NCI-H1417 (cell line): ENCODE measurements at regions not wholly inside any gene's neighbourhood (a gene's known extent, or its start where the extent isn't known, plus 50 kb on each side); places are given as distances from the start of the nearest gene placed in this dataset.

ENCODE experiments used
- DNase-seq, 3 experiments: peaks; one replicate each; lab custom pipeline; 2025; lab: John Stamatoyannopoulos, UW

GRCh38 chr5:105695941-105696340, 1974.8 kb downstream of the EFNA5 start:
- DNase-seq: peak in 1 of 3 experiments; percentile 3

GRCh38 chr5:105689596-105689995, 1981.1 kb downstream of the EFNA5 start:
- no peak for DNase-seq

- DNase-seq: peak in 1 of 3 experiments; percentile 6
Observed at GRCh38 chr5:105688227-105688792, 1982.4 kb downstream of the EFNA5 start.

- no peak for DNase-seq
Observed at GRCh38 chr5:105687493-105687892, 1983.2 kb downstream of the EFNA5 start.

- no peak for DNase-seq
Observed at GRCh38 chr5:105685884-105686283, 1984.9 kb downstream of the EFNA5 start.

- DNase-seq: no peak
Observed at GRCh38 chr5:105684799-105685198, 1985.9 kb downstream of the EFNA5 start.

- peak in 1 of 3 experiments; percentile 57 for DNase-seq
Observed at GRCh38 chr5:105680858-105681475, 1989.8 kb downstream of the EFNA5 start.

- DNase-seq: no peak
Observed at GRCh38 chr5:105677291-105677690, 1993.4 kb downstream of the EFNA5 start.

- DNase-seq: no peak
Observed at GRCh38 chr5:105670596-105670995, 2000.1 kb downstream of the EFNA5 start.

- DNase-seq: no peak
Observed at GRCh38 chr5:105663671-105664070, 2007.1 kb downstream of the EFNA5 start.

GRCh38 chr5:105659396-105659795, 2011.3 kb downstream of the EFNA5 start:
- no peak for DNase-seq

GRCh38 chr5:105640328-105640727, 2030.4 kb downstream of the EFNA5 start:
- DNase-seq: no peak

GRCh38 chr5:105639511-105639910, 2031.2 kb downstream of the EFNA5 start:
- no peak for DNase-seq

GRCh38 chr5:105639068-105639467, 2031.7 kb downstream of the EFNA5 start:
- DNase-seq: peak in 1 of 3 experiments; percentile 5

- DNase-seq: no peak
Observed at GRCh38 chr5:105638437-105638836, 2032.3 kb downstream of the EFNA5 start.

GRCh38 chr5:105632043-105632442, 2038.7 kb downstream of the EFNA5 start:
- peak in 1 of 3 experiments; percentile 61 for DNase-seq

GRCh38 chr5:105630803-105631202, 2039.9 kb downstream of the EFNA5 start:
- no peak for DNase-seq

- DNase-seq: no peak
Observed at GRCh38 chr5:105619725-105620124, 2051.0 kb downstream of the EFNA5 start.

- DNase-seq: peak in 1 of 3 experiments; percentile 3
Observed at GRCh38 chr5:105617436-105618215, 2053.1 kb downstream of the EFNA5 start.

- DNase-seq: peak in 1 of 3 experiments; percentile 58
Observed at GRCh38 chr5:105616599-105616998, 2054.0 kb upstream of the NUDT12 start.

GRCh38 chr5:105602406-105602805, 2039.8 kb upstream of the NUDT12 start:
- DNase-seq: peak; percentile 2 to 61 (median 12)

GRCh38 chr5:105593011-105593760, 2030.6 kb upstream of the NUDT12 start:
- DNase-seq: no peak
